ENCODE measurements at regions not wholly inside any gene's neighbourhood (a gene's known extent, or its start where the extent isn't known, plus 50 kb on each side); places are given as distances from the start of the nearest gene placed in this dataset.

GRCh38 chr3:492586-493316, 296.2 kb downstream of the CHL1 start:
- TF ChIP-seq CTCF (IDR thresholded peaks at IDR 0.05) = no peak
- no peak for TF ChIP-seq ZFX (IDR thresholded peaks at IDR 0.05; ENCODE audit: borderline replicate concordance)
- no peak overlapping the region for H3K27ac ChIP-seq

GRCh38 chr3:494190-494589, 297.6 kb downstream of the CHL1 start:
- H3K27ac ChIP-seq = no peak overlapping the region
- TF ChIP-seq CTCF (IDR thresholded peaks at IDR 0.05) (no peak), ZFX (IDR thresholded peaks at IDR 0.05; ENCODE audit: borderline replicate concordance) (no peak)

GRCh38 chr3:498487-498886, 301.9 kb downstream of the CHL1 start:
- H3K27ac ChIP-seq = no peak overlapping the region
- TF ChIP-seq ZFX (IDR thresholded peaks at IDR 0.05; ENCODE audit: borderline replicate concordance) (no peak), CTCF (IDR thresholded peaks at IDR 0.05) (no peak)

- H3K27ac ChIP-seq = no peak overlapping the region
- no peak for TF ChIP-seq CTCF (IDR thresholded peaks at IDR 0.05)
- no peak for TF ChIP-seq ZFX (IDR thresholded peaks at IDR 0.05; ENCODE audit: borderline replicate concordance)
Measured at GRCh38 chr3:499001-499761, 302.6 kb downstream of the CHL1 start.

GRCh38 chr3:502486-502885, 305.9 kb downstream of the CHL1 start:
- TF ChIP-seq ZFX (IDR thresholded peaks at IDR 0.05; ENCODE audit: borderline replicate concordance) (no peak), CTCF (IDR thresholded peaks at IDR 0.05) (no peak)
- no peak overlapping the region for H3K27ac ChIP-seq

- H3K27ac ChIP-seq = no peak overlapping the region
- no peak for TF ChIP-seq CTCF (IDR thresholded peaks at IDR 0.05)
- no peak for TF ChIP-seq ZFX (IDR thresholded peaks at IDR 0.05; ENCODE audit: borderline replicate concordance)
Measured at GRCh38 chr3:513301-513700, 316.7 kb downstream of the CHL1 start.

- no peak overlapping the region for H3K27ac ChIP-seq
- TF ChIP-seq CTCF (IDR thresholded peaks at IDR 0.05) (no peak), ZFX (IDR thresholded peaks at IDR 0.05; ENCODE audit: borderline replicate concordance) (no peak)
Measured at GRCh38 chr3:514192-514591, 317.6 kb downstream of the CHL1 start.
